MM.1S (cell line): ENCODE measurements at regions not wholly inside any gene's neighbourhood (a gene's known extent, or its start where the extent isn't known, plus 50 kb on each side); places are given as distances from the start of the nearest gene placed in this dataset.

ENCODE experiments used
- DNase-seq: peaks from one replicate; pipeline ENCODE4 v3.0.0-alpha.2; 2015
- H2AFZ ChIP-seq: fragments of 300-600 bp; sonication (generic); 2 replicates; pipeline ENCODE4 v1.6.0; 2016; ENCODE audit warnings: antibody characterized with exemption, low read length
- H3F3A ChIP-seq: fragments of 300-600 bp; sonication (generic); 2 replicates; pipeline ENCODE4 v1.6.1; 2016; ENCODE audit warnings: mild to moderate bottlenecking, antibody characterized with exemption, low read length, moderate library complexity, mixed read lengths; ENCODE audit not compliant: insufficient read depth
- H3K27ac ChIP-seq: fragments of 300-600 bp; sonication (generic); 2 replicates; pipeline ENCODE4 v1.5.1; 2016; ENCODE audit warnings: mild to moderate bottlenecking, low read length
- H3K27me3 ChIP-seq: fragments of 300-600 bp; sonication (generic); replicated peaks from 2 replicates; pipeline ENCODE4 v1.6.0; 2016; ENCODE audit warnings: low read length; ENCODE audit not compliant: insufficient read depth
- H3K36me3 ChIP-seq: fragments of 300-600 bp; sonication (generic); replicated peaks from 2 replicates; pipeline ENCODE4 v1.6.1; 2016; ENCODE audit warnings: mild to moderate bottlenecking, low read length, mixed read lengths; ENCODE audit not compliant: insufficient read depth
- H3K4me1 ChIP-seq: fragments of 300-600 bp; sonication (generic); 2 replicates; pipeline ENCODE4 v1.6.1; 2016; ENCODE audit warnings: low read length, mixed read lengths
- H3K4me2 ChIP-seq: fragments of 300-600 bp; sonication (generic); 2 replicates; pipeline ENCODE4 v1.6.0; 2016; ENCODE audit warnings: low read depth, low read length
- H3K4me3 ChIP-seq: fragments of 300-600 bp; sonication (generic); 2 replicates; pipeline ENCODE4 v1.5.1; 2016; ENCODE audit warnings: low read length, mixed read lengths
- H3K79me2 ChIP-seq: fragments of 300-600 bp; sonication (generic); 2 replicates; pipeline ENCODE4 v1.6.1; 2016; ENCODE audit warnings: mixed run types, low read length, mixed read lengths
- H3K9ac ChIP-seq: fragments of 300-600 bp; sonication (generic); 2 replicates; pipeline ENCODE4 v1.6.1; 2016; ENCODE audit warnings: low read length, mixed read lengths
- H3K9me2 ChIP-seq: fragments of 300-600 bp; sonication (generic); replicated peaks from 2 replicates; pipeline ENCODE4 v1.6.1; 2016; ENCODE audit warnings: mild to moderate bottlenecking, low read length, mixed read lengths; ENCODE audit not compliant: insufficient read depth
- H3K9me3 ChIP-seq: fragments of 300-600 bp; sonication (generic); replicated peaks from 2 replicates; pipeline ENCODE4 v1.6.1; 2016; ENCODE audit warnings: mild to moderate bottlenecking, low read length, mixed read lengths; ENCODE audit not compliant: insufficient read depth
- H4K20me1 ChIP-seq: fragments of 300-600 bp; sonication (generic); 2 replicates; pipeline ENCODE4 v1.6.1; 2016; ENCODE audit warnings: mild to moderate bottlenecking, low read length, moderate library complexity, mixed read lengths; ENCODE audit not compliant: insufficient read depth
- EZH2 ChIP-seq: fragments of 300-600 bp; sonication (generic); optimal IDR thresholded peaks from 2 replicates; pipeline ENCODE3; 2017; ENCODE audit warnings: low read depth, mild to moderate bottlenecking, antibody characterized with exemption, low read length, mixed read lengths
- EZH2phosphoT487 ChIP-seq: fragments of 300-600 bp; sonication (generic); IDR thresholded peaks from 2 replicates; pipeline ENCODE4 v1.6.1; 2018; ENCODE audit warnings: antibody characterized with exemption, low read length
- TF ChIP-seq, protein P1 (sequence below): fragments of 300-600 bp; sonication (generic); IDR thresholded peaks from 2 replicates; pipeline ENCODE4 v1.5.1; 2016; ENCODE audit warnings: antibody characterized with exemption, low read length, mixed read lengths

DNA sequence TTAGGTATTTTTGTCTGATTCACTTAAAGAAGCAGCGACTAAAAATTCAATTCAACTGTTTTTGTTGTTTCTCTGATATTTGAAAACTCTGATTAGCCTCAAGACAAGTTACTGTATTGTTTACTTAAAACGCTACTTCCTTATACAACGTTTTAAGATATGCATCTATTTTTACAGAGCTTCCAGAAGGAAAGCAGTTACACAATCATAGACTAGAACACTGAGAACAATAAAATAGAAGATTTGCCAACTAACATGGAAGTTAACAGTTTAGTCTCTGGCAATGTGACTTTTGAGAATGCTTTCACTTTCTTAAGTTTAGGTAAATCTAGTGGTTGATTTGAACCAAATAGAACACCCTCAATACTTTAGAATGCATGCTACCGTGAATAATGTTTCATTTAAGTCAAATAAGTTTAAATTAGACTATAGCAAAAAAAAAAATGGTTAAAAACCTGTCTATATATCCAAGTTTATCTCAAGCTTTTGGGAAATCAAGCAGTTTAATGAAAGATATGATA is 614.8 kb downstream of the DACH1 start:
- no peak overlapping the region for H3K4me3 ChIP-seq
- no peaks in the 10 kb centered on the region for H3K79me2 ChIP-seq
- no peaks in the 10 kb centered on the region for H3F3A ChIP-seq
- no peaks in the 10 kb centered on the region for H3K4me1 ChIP-seq
- H3K27me3 ChIP-seq, result no peaks in the 10 kb centered on the region
- H2AFZ ChIP-seq, result no peak overlapping the region
- no peaks in the 10 kb centered on the region for H3K9me2 ChIP-seq
- DNase-seq, result no peak
- no peaks in the 10 kb centered on the region for H3K9me3 ChIP-seq
- H3K9ac ChIP-seq, result no peak overlapping the region
- H3K4me2 ChIP-seq, result no peak overlapping the region
- no peaks in the 10 kb centered on the region for H3K36me3 ChIP-seq
- no peak for TF ChIP-seq EZH2phosphoT487
- H4K20me1 ChIP-seq, result no peaks in the 10 kb centered on the region
- H3K27ac ChIP-seq, result no peak overlapping the region

DNA sequence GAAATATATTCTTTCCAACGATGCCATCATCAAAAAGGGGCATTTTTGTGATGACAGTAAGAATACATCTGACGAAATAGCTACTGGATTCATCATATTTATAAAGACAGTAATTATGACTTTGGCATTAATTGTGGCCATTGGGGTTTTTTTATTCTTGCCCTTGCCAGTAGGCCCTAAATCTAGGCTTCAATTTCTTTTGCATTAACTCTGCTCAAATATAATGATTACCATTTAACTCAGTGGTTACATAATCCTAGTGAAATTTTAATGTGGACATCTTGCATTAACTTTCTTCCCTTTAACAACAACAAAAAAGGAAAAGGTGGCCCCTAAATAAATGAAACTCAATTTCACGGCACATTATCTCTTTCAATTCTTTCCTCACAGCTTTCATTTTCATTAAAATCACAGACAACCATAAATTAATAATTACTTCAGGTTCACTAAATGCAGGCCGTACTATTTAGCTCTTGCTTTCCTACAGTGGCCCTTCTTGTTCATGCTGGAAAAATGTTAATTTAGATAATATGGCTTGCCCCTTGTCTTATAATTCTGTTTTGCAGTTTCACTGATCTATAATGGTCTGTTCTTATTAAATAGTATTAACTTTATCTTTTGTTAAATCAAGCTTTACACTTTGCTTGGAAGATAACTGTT is 615.6 kb downstream of the DACH1 start:
- Histone ChIP-seq H3K4me3 (no peak overlapping the region), H3K36me3 (no peaks in the 10 kb centered on the region), H3K27ac (no peak overlapping the region), H3K9ac (no peak overlapping the region), H3K4me2 (no peak overlapping the region), H2AFZ (no peak overlapping the region), H3K4me1 (no peaks in the 10 kb centered on the region), H3K9me3 (no peaks in the 10 kb centered on the region), H3K9me2 (no peaks in the 10 kb centered on the region), H3K27me3 (no peaks in the 10 kb centered on the region), H3F3A (no peaks in the 10 kb centered on the region), H3K79me2 (no peaks in the 10 kb centered on the region), H4K20me1 (no peaks in the 10 kb centered on the region)
- TF ChIP-seq, protein P1, sequence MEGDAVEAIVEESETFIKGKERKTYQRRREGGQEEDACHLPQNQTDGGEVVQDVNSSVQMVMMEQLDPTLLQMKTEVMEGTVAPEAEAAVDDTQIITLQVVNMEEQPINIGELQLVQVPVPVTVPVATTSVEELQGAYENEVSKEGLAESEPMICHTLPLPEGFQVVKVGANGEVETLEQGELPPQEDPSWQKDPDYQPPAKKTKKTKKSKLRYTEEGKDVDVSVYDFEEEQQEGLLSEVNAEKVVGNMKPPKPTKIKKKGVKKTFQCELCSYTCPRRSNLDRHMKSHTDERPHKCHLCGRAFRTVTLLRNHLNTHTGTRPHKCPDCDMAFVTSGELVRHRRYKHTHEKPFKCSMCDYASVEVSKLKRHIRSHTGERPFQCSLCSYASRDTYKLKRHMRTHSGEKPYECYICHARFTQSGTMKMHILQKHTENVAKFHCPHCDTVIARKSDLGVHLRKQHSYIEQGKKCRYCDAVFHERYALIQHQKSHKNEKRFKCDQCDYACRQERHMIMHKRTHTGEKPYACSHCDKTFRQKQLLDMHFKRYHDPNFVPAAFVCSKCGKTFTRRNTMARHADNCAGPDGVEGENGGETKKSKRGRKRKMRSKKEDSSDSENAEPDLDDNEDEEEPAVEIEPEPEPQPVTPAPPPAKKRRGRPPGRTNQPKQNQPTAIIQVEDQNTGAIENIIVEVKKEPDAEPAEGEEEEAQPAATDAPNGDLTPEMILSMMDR, result no peak
- TF ChIP-seq EZH2phosphoT487, result no peak
- TF ChIP-seq EZH2, result no peak
- DNase-seq, result no peak

DNA sequence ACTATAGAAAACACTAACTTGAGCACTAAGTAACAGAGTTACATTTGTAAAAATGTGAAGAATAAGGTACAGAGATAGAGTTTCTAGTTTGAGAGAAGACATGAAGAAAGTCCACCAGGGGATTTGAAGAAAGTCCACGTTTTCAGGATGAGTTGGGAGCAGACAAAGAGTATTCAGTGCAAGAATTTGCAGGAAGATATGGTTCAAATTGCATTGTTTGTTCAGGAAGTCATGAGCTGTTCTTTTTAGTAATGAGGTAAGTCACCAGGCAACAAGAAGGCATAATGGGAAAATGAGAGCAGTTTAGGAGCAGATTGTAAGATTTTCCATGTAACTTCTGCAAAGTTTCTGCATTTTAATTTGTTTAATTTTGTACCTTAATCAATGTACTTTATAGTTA is 618.0 kb downstream of the DACH1 start:
- DNase-seq, result no peak
- Histone ChIP-seq H4K20me1 (no peaks in the 10 kb centered on the region), H3K4me3 (no peak overlapping the region), H3K9me2 (no peaks in the 10 kb centered on the region), H2AFZ (no peak overlapping the region), H3F3A (no peaks in the 10 kb centered on the region), H3K4me2 (no peak overlapping the region), H3K79me2 (no peaks in the 10 kb centered on the region), H3K27ac (no peak overlapping the region), H3K4me1 (no peaks in the 10 kb centered on the region), H3K9ac (no peak overlapping the region), H3K36me3 (no peaks in the 10 kb centered on the region), H3K27me3 (no peaks in the 10 kb centered on the region), H3K9me3 (no peaks in the 10 kb centered on the region)
- TF ChIP-seq EZH2 (no peak), EZH2phosphoT487 (no peak)
- TF ChIP-seq, protein P1, result no peak

DNA sequence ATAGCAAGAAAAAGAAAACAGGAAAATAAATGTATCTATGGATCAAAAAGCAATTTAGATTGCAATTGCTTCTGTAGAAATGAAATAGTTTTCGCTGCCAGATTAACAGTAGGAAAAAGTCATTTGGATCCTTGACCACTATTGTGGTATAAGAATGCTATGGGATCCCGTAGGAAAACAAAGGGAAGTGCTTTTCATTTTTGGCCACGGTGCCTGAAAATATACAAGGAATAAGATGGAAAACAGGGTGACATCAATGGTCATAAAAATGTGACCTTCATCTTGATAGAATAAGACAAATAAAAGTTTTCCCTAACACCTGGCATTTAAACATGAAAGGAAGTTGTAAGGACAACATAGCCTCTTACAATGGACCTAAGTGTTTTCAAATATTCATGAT is 622.8 kb downstream of the DACH1 start:
- Histone ChIP-seq H3K79me2 (no peaks in the 10 kb centered on the region), H4K20me1 (no peaks in the 10 kb centered on the region), H3K4me2 (no peak overlapping the region), H3K4me1 (no peaks in the 10 kb centered on the region), H3K4me3 (no peak overlapping the region), H2AFZ (no peak overlapping the region), H3K9me3 (no peaks in the 10 kb centered on the region), H3K27me3 (no peaks in the 10 kb centered on the region), H3F3A (no peaks in the 10 kb centered on the region), H3K9ac (no peak overlapping the region), H3K27ac (no peak overlapping the region), H3K9me2 (no peaks in the 10 kb centered on the region), H3K36me3 (no peaks in the 10 kb centered on the region)
- TF ChIP-seq, protein P1, result no peak
- TF ChIP-seq EZH2phosphoT487, result no peak
- no peak for TF ChIP-seq EZH2
- DNase-seq, result no peak
